ENCODE measurements at regions not wholly inside any gene's neighbourhood (a gene's known extent, or its start where the extent isn't known, plus 50 kb on each side); places are given as distances from the start of the nearest gene placed in this dataset.

GRCh38 chr3:110773413-110773954 is 298.1 kb upstream of the NECTIN3 start:
- Mint-ChIP-seq H3K36me3 (ENCODE audit: low read depth) (no peaks in the 10 kb centered on the region), H3K4me3 (no peak overlapping the region), H3K9me3 (no peaks in the 10 kb centered on the region), H3K27ac (no peak overlapping the region), H3K4me1 (no peaks in the 10 kb centered on the region), H3K27me3 (peaks cover 1% of the 10 kb centered on the region)
- ChIA-PET CTCF (no interaction called here), POLR2A (no interaction called here)
- DNase-seq = no peak
- intact Hi-C loops (cut with micrococcal nuclease) = no loop called here
- ATAC-seq (ENCODE audit: low read depth) = no peak
- no peak for TF ChIP-seq CTCF (IDR thresholded peaks at IDR 0.05)

GRCh38 chr3:110774496-110775265 is 296.9 kb upstream of the NECTIN3 start:
- Mint-ChIP-seq H3K4me3 (no peak overlapping the region), H3K9me3 (no peaks in the 10 kb centered on the region), H3K27ac (no peak overlapping the region), H3K27me3 (peaks cover 1% of the 10 kb centered on the region), H3K4me1 (no peaks in the 10 kb centered on the region), H3K36me3 (ENCODE audit: low read depth) (no peaks in the 10 kb centered on the region)
- ATAC-seq (ENCODE audit: low read depth) (no peak), DNase-seq (no peak)
- ChIA-PET POLR2A (no interaction called here), CTCF (no interaction called here)
- no peak for TF ChIP-seq CTCF (IDR thresholded peaks at IDR 0.05)
- intact Hi-C loops (cut with micrococcal nuclease) = no loop called here

GRCh38 chr3:110779581-110779980 is 292.0 kb upstream of the NECTIN3 start:
- H3K4me1 Mint-ChIP-seq = no peaks in the 10 kb centered on the region
- ChIA-PET POLR2A (no interaction called here), CTCF (no interaction called here)

GRCh38 chr3:110783541-110783940 is 288.1 kb upstream of the NECTIN3 start:
- no peak overlapping the region for H3K27ac Mint-ChIP-seq
- no peak for TF ChIP-seq CTCF (IDR thresholded peaks at IDR 0.05)
- ATAC-seq (ENCODE audit: low read depth) (no peak), DNase-seq (no peak)
- H3K27me3 Mint-ChIP-seq = no peaks in the 10 kb centered on the region
- intact Hi-C loops (cut with micrococcal nuclease) = no loop called here
- no peaks in the 10 kb centered on the region for H3K4me1 Mint-ChIP-seq
- peaks cover 7% of the 10 kb centered on the region for H3K9me3 Mint-ChIP-seq
- H3K4me3 Mint-ChIP-seq = no peak overlapping the region
- ChIA-PET CTCF (no interaction called here), POLR2A (no interaction called here)
- no peaks in the 10 kb centered on the region for H3K36me3 Mint-ChIP-seq (ENCODE audit: low read depth)

More at GRCh38 chr3:110779581-110779980, 292.0 kb upstream of the NECTIN3 start:
- DNase-seq = no peak
- no peak overlapping the region for H3K4me3 Mint-ChIP-seq
- H3K36me3 Mint-ChIP-seq (ENCODE audit: low read depth) = no peaks in the 10 kb centered on the region
- peaks cover under 1% of the 10 kb centered on the region for H3K9me3 Mint-ChIP-seq
- H3K27me3 Mint-ChIP-seq = no peaks in the 10 kb centered on the region
- ATAC-seq (ENCODE audit: low read depth) = no peak
- intact Hi-C loops (cut with micrococcal nuclease) = no loop called here
- no peak overlapping the region for H3K27ac Mint-ChIP-seq
- TF ChIP-seq CTCF (IDR thresholded peaks at IDR 0.05) = no peak

DNA sequence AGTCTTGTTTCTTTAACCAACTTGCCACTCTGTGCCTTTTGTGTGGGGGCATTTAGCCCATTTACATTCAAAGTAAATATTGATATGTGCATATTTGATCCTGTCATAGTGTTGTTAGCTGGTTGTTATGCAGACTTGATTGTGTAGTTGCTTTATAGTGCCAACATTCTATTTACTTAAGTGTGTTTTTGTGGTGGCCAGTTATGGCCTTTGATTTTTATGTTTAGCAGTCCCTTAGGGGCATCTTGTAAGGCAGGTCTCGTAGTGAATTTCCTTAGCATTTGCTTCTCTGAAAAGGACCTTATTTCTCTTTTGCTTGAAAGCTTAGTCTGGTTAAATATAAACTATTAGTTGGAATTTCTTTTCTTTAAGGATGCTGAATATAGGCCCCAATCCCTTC is 282.8 kb upstream of the NECTIN3 start:
- Mint-ChIP-seq H3K4me3 (no peak overlapping the region), H3K9me3 (peaks cover 7% of the 10 kb centered on the region), H3K4me1 (no peaks in the 10 kb centered on the region), H3K36me3 (ENCODE audit: low read depth) (no peaks in the 10 kb centered on the region), H3K27me3 (no peaks in the 10 kb centered on the region), H3K27ac (no peak overlapping the region)
- ATAC-seq (ENCODE audit: low read depth) (no peak), DNase-seq (no peak)
- no peak for TF ChIP-seq CTCF (IDR thresholded peaks at IDR 0.05)
- intact Hi-C loops (cut with micrococcal nuclease) = no loop called here
- CTCF ChIA-PET = no interaction called here
- POLR2A ChIA-PET = no interaction called here

Data from activated B cell treated with CpG ODN at 0.5 μM for 24 hours (primary cell).